ENCODE measurements at regions not wholly inside any gene's neighbourhood (a gene's known extent, or its start where the extent isn't known, plus 50 kb on each side); places are given as distances from the start of the nearest gene placed in this dataset.
"Not testable (repeated sequence)": the region's sequence is repeated elsewhere in the genome, so short reads cannot be mapped to it uniquely, and the experiment has no call there.

DNA sequence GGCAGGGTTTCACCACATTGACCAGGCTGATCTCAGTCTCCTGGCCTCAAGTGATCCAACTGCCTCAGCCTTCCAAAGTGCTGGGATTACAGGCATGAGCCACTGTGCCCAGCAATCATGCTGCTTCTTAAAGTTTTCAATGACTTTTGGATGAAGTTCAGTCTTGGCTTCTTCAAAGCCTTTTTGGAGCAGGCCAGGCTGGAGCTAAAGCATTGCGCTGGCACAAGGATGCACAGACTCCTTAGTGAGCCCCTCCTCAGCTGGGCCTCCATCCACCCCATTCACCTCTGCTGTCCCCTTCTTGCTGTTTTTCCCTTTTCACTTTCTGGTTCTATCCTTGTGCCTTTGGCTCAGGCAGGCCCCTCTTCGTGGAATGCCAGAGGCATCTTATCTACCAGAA, 638.6 kb downstream of the TYW1 start:
- DNase-seq: no peak

DNA sequence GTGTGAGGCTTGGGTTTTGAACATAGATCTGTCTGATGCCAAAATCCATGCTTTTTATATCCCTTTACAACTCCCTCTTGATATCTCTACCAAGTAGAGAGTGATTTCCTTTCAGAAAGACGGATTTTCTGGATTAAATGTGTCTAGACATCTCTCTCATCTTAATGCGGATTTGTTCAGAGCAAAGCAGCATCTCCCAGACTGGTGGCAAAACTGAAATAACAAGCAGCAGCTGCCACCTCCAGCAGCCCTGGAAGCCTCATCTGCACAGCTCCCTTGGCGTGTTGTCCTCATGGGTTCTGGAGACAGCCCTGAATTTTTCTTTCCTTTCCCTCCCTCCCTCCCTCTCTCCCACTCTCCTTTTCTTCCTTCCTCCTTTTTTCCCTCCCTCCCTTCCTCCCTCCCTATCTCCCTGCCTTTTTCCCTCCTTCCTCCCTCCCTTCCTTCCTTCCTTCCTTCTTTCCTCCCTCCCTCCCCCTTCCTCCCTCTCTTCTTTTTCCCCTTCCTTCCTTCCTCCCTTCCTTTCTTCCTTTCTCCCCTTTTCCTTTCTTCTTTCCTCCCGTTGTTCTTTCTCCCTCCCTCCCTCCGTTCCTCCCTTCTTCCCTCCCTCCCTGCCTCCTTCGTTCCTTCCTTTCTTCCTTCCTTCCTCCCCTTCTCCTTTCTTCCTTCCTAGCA, 639.9 kb downstream of the TYW1 start:
- DNase-seq: no peak

DNA sequence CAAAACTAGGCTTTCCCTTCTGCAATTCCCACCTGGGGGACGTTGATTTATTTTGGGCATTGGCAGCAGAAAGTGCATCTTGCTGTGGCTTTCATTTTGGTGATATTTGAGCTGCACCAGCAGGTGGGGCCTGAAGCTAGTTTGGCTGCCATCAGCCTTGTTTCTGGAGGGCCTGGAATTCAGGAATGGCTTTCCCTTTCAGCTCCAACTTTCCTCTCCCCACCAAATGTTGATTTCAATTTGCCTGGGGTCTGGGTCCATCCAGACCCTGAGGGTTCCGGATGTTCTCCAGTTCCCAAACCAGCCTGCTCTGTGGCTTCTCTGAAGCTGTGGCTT, 640.4 kb downstream of the TYW1 start:
- DNase-seq: no peak

DNA sequence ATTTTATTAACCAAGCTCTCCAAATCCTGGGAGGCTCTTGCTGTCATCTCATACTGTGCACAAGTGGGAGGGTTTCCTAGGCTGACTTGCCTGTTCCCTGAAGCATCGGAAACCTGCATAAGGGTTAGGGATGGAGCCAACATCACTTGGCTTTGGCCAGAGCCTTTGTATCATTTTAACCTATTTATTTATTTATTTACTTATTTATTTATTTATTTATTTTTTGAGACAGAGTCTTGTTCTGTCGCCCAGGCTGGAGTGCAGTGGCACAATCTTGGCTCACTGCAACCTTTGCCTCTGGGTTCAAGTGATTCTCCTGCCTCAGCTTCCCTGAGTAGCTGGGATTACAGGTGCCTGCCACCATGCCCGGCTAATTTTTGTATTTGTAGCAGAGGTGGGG, 645.9 kb downstream of the TYW1 start:
- not testable (repeated sequence) for DNase-seq

DNA sequence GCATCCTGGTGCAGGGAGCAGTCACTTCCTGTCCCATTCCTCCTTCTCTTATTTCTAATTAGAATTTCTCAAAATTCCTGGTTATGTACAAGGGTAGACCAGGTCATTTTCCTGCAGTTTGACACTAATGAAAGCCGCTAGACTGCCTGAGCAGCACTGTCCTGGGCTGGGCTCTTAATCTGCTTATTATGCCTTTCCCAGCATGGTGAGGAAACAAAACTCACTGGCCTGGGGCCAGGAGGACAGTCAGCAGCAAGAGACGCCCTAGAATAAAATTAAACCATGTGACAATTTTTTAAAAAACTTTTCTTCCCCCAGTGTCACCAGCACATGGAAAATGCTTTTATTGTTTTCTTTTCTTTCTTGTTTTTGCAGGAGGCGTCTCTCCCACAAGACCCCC, 647.5 kb downstream of the TYW1 start:
- DNase-seq: no peak

DNA sequence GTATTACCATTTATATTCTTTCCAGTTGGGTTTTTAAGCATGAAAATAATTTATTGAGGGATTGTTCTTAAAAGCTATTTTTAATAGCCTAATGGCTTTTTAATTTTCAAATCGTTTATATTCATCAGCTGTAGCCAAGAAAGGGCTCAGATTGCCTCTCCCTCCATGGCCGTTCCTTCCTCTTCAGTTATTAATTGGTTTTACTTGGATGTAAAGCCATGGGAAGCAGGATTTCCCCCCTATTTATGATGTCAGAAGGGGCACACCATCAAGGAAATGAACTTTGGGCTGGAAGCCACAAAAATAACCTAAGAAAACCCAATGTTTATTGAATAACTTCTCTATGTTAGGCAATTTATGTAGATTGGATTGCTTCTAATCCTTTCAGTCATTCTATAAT, 656.3 kb downstream of the TYW1 start:
- no peak for DNase-seq

DNA sequence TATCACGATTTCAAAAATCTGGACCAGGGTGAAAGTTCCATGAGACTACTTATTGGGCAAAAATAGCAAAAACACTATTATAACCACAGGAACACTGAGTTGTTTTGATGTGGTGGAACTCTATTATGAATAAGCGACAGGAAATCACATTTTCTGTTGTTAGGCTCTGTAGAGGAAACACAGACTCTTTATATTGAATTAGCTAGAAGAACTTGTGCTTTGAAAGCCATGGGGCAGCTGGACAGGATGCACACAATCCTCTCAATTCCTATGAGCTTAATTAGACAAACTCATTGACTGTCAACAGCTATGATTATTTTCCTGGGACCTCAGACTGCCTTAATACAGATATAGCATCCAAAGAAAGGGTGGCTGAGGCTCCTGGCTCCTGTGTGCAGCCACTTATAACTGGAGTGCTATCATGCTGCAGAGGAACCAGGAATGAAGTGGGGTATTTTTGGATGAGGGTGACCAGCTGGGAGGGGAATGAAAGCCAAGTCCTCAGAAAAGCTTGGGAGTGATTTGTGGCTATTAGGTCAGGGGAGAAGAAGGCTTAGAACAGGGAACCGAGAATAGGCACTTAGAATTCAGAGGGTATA, 657.3 kb downstream of the TYW1 start:
- DNase-seq: no peak

DNA sequence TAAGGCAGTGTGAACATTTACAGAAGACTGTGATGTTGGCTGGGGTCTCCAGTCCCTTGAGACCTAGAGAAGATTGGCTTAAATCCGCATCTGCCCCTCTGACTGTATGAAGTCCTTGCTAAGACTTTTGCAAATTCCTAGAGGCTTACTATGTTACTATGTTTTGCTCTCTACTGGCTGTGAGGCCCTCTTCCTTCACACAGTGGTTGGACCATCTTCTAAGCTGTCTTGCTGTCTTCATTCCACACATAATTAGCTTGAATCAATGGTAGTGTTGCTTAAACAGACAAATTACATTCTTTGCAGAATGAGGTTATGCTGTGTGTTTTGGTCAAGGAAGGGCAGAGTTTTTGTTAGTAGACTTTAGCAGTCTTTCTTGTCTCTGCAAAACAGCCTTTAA, 658.0 kb downstream of the TYW1 start:
- no peak for DNase-seq

DNA sequence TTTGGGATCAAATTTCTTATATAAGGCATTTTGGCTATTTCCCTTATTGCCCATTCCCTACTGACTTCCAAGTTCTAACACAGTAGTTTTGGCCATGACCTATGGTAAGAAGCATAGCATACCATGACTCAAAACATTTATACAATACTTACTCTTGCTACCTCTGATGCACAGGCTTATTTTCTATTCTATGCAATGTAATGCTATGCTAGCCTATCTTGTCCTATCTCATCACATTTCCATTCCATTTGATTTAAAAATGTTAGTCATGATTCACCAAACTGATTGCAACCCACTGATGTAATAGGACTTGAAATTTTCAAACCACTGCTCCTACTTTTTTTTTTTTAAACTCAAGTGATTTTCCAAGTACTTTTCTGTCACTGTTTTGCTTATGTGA, 658.5 kb downstream of the TYW1 start:
- no peak for DNase-seq

DNA sequence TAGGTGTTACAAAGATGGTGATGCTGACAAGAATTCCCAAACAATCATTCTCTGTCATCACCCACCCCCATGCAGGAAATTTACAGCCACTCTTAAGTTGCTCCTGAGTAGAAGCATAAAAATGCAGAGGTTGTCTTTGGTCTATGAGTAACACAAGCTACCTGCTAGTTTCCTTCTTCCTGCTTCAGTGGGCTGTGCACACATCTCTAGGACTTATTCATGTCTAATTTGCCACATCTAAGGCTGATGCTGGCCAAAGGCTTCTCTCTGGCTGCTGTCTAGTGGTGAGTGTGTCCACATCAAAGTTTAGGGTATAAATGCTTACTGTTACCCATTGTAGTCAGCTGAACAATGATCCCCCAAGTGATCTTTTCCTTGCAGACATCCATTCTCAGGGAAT, 662.5 kb downstream of the TYW1 start:
- DNase-seq: no peak

DNA sequence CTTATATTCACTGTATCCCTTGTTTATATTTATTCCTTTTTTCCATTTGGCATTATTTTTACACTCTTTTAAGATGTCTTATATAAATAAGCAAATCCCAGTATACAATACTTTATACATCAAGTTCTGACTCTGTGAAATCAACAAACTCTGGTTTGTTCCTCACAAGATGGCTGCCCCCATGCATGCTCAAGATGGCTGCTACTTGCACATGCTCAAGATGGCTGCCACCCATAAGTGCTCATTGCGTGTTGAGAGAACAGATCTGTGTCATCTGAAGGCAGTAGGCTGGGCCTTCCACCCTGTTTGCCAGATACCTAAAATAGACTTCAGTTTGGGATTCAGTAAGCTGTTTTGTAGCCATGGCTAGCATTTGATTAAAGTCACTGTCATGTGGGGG, 666.2 kb downstream of the TYW1 start:
- DNase-seq: no peak

DNA sequence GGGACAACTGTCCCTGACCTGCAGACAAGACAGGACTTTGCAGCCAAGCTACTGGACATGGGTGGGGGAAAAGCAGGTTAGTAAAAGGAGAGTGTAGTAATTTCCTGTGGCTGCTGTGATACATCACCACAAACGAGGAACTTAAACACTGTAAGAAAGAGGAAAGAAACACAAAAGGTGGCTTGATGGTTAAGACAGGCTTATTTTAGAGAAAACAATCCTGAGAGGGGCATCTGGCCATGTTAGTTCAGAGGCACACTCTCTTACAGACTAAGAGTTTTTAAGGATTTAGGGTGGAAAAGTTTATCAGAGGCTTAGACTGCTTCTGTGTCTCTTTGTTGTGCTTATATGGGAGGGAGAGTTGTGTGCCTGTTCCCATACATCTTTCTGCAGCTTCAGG, 667.0 kb downstream of the TYW1 start:
- no peak for DNase-seq

DNA sequence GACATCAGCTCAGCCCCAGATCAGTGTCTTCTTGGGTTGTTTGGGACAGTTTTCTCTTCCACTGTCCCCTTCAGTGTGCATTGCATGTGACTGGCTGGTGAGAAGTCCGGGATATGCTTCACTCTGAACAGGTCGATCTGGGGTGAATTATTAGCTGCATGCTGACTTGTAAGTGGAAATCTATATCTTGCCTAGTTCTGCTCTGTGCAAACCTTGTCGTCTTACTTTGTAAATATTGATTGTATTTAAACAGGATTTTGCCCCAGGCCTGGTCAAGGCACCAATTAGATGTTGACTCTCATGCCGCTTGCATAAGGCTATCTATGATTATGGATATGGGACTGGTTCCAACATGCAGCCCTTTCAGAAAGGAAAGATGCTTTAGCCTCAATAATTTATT, 669.7 kb downstream of the TYW1 start:
- DNase-seq: not testable (repeated sequence)

DNA sequence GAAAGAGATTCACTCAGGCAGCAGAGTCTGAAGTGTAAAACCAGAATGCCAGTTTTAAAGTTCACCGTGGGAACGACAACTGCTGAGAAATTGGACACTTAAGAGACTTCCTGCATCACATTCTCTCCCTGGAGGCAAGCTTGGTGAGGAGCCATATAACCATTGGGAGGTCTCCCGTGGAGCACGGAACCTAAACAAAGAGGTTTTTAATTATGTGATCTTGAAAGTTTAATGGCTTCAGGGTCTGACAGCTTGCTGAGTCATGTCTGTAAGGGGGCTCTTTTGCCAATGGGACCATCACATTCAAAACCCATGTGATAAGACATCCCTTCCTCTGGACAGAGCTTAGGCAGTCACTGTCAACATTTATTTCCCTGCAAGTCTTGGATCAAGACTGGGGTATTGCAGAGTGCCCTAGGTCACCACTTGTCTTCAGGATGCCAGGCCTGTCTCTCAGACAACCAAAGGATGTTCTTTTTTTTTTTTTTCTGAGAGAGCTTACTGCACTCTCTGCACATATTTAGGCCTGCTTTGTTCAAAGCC, 674.4 kb downstream of the TYW1 start:
- DNase-seq: no peak

DNA sequence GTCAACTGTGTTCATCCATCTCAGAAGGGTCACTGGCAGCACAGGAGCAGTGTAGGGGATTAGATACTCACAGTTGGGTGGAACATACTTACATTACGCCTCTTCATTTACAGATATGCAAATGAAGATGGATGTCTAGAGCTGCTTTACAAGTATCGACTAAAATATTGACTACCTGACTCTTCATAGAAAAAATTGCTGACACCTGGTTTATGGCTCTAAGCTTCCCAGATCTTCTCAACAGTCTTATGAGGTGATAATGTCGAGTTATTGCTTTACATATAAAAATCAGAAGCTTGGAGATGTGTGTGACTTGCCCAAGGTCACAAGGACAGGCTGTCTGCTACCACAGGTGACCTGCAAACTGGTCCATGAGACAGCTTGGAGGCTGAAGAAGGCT, 677.2 kb downstream of the TYW1 start:
- no peak for DNase-seq

DNA sequence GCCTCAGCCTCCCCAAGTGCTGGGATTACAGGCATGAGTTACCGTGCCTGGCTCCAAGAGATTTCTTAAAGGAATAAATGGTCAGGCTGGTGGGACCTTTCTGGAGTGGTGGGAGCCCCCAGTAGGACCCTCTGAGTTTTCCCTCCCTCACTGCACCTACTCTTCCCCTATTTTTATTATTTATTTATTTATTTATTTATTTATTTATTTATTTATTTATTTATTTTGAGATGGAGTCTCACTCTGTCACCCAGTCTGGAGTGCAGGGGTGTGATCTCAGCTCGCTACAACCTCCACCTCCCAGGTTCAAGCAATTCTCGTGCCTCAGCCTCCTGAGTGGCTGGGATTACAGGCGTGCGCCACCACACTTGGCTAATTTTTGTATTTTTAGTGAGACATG, 678.2 kb downstream of the TYW1 start:
- DNase-seq: not testable (repeated sequence)

DNA sequence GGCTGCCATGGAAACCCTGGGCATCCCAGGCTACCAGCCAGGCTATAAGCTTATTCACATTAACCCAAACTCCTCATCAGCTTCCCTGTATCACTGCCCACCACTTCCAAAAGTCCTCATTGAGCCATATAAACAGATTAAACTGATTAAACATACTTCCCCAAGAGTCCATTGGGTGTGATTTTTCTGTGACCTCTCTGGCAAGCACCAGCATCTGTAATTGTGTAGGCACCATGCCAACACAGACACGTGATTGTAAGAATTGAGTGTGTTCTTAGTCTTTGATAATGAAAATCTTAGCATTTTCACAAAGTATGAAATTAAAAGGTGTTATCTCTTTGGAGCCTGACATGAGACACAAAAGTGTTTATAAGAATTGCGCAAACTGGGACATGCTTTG, 679.3 kb downstream of the TYW1 start:
- DNase-seq: no peak

DNA sequence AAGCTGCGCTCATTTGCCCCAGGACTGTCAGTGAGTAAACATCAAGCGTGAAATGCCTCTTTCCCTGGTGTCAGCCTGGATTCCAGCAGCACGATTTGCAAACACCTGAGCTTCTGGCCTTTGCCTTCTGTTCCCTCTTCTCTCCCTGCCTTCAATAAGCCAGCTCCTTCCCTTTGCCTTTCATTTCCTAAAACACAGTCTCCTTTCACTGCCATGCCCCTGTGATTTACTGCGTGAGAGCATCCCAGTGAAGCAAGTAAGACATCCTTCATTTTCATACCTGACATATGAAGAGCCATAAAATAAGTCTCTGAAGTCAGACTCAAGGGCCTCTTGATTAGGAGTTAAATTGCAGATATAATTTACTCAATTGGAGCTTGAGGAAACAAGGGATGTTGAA, 681.8 kb downstream of the TYW1 start:
- DNase-seq: no peak

DNA sequence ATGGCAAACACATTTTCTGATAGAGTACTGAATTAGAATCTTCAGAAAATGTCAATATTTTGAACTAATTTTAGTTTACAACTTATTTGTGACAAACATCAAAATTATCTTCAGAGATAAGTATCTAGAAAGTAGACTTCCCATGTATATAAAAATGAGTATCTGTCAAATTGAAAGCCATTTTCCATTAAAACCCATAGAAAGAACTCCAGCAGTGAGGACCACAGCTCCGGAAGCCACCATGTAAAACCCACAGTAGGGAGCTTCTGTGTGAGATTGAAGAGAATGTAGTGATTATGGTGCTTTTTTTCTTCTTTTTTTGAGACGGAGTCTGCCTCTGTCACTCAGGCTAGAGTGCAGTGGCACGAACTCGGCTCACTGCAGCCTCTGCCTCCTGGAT, 687.0 kb downstream of the TYW1 start:
- DNase-seq: no peak

DNA sequence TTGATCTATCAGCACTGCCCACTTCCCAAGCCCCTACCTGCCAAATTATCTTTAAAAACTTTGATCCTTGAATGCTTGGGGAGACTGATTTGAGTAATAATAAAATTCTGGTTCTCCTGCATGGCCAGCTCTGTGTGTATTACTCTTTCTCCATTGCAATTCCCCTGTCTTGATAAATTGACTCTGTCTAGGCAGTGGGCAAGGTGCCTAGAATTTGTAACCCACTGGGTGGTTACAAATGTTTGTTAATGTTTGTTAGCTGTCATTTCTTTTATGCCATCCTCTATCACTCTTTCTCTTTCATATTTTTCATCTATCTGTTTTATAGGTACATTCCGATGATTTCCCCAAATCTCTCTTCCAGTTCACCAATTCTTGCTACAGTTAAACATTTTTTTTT, 694.1 kb downstream of the TYW1 start:
- DNase-seq: no peak

DNA sequence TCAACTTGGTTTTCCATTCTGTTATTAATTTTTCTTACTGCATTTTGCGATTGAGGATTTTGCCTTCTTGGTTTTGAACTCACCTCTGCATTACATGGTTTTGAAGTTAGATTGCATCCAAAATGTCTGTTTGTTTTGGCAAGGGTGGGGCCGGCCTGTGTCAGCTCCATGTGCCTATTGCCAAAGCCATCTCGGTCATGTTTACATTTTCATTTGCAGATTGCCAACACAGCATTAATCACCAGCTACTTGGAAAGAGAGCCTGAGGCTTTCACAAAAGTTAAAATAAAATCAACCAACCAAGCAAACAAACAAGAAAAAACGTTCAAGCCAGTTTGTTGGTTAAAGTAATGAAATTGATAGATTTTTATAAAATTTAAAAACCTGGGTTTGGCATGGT, 695.8 kb downstream of the TYW1 start:
- no peak for DNase-seq

DNA sequence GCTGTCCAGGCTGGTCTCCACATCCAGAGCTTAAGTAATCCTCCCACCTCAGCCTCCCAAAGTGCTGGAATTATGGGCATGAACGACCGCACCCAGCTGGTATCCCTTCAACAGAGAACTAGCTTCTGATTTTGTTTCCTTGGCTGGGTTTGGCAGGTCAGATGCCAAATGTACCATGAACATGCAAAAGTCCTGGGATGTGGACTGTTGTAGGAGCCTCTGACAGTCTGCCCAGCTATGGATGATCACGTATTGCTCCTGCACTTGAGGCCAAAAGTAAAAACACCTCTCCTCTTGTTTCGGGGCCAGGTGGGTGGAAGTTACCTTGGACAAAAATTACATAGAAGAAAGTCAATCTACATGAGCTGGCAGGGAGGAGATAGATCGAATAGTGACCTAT, 699.5 kb downstream of the TYW1 start:
- DNase-seq: no peak

DNA sequence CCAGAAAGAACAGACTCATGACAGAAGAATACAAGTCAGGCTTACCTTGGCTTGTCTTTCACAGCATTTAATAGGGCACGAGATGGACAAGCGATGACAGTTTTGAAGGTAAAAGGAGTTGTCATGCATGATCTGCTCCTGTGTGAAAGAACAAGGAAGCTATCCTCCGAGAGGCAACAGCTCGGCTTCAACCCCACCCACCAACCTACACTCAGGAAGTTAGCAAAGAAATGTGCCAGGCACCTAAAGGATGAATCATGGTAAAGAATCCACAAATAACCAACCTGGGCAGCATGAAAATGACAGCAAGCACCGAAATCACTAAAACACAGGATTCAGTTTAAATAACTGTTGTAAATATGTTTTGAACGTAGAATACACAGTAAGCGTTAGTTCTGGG, 700.2 kb downstream of the TYW1 start:
- DNase-seq: no peak

DNA sequence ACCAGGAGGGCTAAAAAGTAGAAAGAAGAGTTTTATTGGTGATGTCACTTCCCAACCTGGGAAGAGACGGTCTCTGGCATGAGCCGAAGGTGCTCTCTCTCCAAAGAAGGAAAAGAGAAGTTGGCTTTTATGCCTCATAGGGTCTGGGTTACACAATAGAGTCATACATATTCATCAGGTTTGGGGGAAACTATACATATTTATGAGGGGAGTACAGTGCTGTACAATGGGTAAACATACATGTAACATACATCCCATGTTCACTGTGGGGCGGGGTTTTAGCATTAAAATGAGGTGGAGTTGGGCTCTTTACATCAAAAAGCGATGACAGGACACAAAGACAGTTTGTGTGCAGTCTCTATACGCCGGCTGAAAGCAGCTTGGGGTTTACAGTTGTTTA, 701.7 kb downstream of the TYW1 start:
- DNase-seq: no peak

DNA sequence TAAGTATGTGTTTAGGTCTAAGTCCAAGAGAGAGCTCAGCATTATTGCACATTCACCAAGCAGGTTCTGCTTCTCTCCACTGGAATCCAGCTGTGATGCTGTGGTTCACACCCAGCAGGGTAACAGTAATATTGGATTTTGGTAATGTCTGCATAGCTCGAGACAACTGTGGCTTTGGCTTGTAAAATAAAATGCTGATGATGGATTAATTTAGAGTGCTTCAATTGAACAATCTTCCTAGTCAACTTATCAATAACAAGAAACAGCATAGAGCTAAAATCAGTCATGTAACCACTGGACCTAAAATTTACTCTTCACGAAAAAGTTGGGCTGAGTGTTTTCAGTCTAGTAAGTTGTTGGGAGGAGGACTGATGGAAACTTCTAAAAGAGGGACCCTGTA, 709.2 kb downstream of the TYW1 start:
- no peak for DNase-seq
